ENCODE measurements at regions not wholly inside any gene's neighbourhood (a gene's known extent, or its start where the extent isn't known, plus 50 kb on each side); places are given as distances from the start of the nearest gene placed in this dataset.

DNA sequence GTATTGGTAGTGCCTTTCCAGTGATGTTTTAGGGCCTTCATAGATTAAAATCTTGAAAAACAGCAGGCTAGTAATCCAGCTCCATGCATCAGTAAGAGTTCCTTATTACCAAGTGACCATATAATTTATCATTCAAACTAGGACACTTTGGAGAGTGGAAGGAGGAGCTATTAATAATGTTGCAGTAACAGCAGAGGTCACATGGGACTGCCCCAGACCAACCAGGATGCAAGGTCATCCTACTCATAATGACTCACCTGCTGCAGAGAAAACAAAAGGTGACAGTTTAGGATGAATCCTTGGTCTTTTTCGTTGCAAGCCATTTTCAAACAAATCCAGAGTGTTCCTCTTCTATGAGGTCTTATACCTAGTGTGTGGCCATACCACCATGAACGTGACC lies 187.4 kb downstream of the NUF2 start:
- H3K36me3 ChIP-seq: no peaks in the 10 kb centered on the region
- no peak overlapping the region for H3K4me3 ChIP-seq
- WGBS, 5 donors: 65 to 90% (median 71%) methylated on average over 2 of the region's 2 CpGs
- TF ChIP-seq, protein P1, sequence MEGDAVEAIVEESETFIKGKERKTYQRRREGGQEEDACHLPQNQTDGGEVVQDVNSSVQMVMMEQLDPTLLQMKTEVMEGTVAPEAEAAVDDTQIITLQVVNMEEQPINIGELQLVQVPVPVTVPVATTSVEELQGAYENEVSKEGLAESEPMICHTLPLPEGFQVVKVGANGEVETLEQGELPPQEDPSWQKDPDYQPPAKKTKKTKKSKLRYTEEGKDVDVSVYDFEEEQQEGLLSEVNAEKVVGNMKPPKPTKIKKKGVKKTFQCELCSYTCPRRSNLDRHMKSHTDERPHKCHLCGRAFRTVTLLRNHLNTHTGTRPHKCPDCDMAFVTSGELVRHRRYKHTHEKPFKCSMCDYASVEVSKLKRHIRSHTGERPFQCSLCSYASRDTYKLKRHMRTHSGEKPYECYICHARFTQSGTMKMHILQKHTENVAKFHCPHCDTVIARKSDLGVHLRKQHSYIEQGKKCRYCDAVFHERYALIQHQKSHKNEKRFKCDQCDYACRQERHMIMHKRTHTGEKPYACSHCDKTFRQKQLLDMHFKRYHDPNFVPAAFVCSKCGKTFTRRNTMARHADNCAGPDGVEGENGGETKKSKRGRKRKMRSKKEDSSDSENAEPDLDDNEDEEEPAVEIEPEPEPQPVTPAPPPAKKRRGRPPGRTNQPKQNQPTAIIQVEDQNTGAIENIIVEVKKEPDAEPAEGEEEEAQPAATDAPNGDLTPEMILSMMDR (IDR thresholded peaks at IDR 0.05): no peak
- TF ChIP-seq POLR2AphosphoS5 (IDR thresholded peaks at IDR 0.05): no peak
- TF ChIP-seq EP300 (IDR thresholded peaks at IDR 0.05): no peak
- no peak for TF ChIP-seq POLR2A (IDR thresholded peaks at IDR 0.05)
- intact Hi-C loops (cut with DNase I; ENCODE audit: low total_unique reads): no loop called here
- no peak overlapping the region for H3K27ac ChIP-seq
- peaks cover 0 to 4% (median 0%) of the 10 kb centered on the region in 4 donors for H3K9me3 ChIP-seq
- no peak for DNase-seq
- no peaks in the 10 kb centered on the region for H3K4me1 ChIP-seq
- no peaks in the 10 kb centered on the region for H3K27me3 ChIP-seq

DNA sequence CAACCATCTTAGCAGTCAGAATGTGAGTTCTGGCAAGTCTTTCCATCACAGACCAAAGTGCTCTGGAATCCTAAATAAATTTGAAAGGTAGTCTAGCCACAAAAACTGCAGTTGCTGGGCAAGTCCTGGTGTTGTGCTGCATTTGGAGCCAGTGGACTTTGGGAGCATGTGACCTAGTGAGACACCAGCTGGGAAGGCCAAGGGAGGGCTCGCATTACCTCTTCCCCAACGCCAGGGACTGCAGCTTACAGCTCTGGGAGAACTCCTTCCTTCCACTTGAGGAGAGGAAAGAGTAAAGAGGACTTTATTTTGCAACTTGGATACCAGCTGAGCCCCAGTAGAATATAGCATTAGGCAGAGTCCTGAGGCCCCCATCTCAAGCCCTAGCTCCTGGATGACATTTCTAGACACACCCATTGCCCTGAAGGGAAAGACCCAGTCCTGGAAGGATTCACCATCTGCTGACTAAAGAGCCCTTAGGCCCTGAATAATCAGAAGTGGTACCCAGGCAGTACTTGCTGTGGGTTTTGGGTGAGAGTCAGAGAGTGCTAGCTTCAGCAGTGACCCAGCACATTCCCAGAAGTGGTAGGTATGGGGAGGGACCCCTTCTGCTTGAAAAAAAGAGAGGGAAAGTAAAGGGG lies 190.7 kb downstream of the NUF2 start:
- Histone ChIP-seq H3K27ac (no peak overlapping the region), H3K27me3 (no peaks in the 10 kb centered on the region), H3K36me3 (no peaks in the 10 kb centered on the region), H3K4me3 (no peak overlapping the region), H3K4me1 (no peaks in the 10 kb centered on the region), H3K9me3 (peaks cover 0 to 4% (median 0%) of the 10 kb centered on the region in 4 donors)
- intact Hi-C loops (cut with DNase I; ENCODE audit: low total_unique reads): no loop called here
- 72 to 84% (median 78%) methylated on average over 2 of the region's 2 CpGs for WGBS, 5 donors
- DNase-seq: no peak
- TF ChIP-seq POLR2AphosphoS5 (IDR thresholded peaks at IDR 0.05) (no peak), EP300 (IDR thresholded peaks at IDR 0.05) (no peak), POLR2A (IDR thresholded peaks at IDR 0.05) (no peak)
- TF ChIP-seq, protein P1 (IDR thresholded peaks at IDR 0.05): no peak

DNA sequence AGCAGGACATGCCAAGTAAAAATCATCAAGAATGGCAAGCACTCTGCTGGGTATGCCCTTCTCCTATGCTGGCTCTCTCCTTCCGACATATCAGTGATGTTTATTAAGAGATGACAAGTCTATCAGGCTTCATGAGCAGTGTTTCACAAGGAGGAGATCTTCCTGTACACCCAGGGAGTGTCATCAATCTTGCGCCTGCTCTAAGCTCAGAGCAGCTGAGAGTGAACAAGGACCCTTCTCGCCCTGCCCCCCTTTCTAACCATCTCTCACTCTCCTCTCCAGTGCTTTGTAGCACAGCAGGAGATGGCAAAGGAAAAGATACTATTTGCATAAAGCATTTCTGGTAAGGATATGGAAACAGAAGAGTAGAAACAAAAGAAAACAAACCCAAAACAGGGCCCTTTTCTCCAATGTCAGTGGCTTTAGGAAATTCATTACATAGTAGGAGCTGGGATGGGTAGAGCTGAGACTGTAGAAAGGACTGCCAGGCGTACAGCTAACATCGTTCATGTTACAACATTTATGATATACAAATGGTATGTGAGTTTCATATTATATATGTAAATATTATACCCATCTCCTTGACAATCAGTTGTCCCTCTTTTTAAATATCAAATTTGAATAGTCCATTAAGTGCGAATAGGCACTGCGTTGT lies 201.7 kb downstream of the NUF2 start:
- no peaks in the 10 kb centered on the region for H3K27me3 ChIP-seq
- TF ChIP-seq, protein P1 (IDR thresholded peaks at IDR 0.05): no peak
- TF ChIP-seq POLR2AphosphoS5 (IDR thresholded peaks at IDR 0.05) (no peak), EP300 (IDR thresholded peaks at IDR 0.05) (no peak)
- H3K27ac ChIP-seq: no peak overlapping the region
- WGBS, 5 donors: 86 to 91% (median 89%) methylated on average over 7 of the region's 7 CpGs
- intact Hi-C loops (cut with DNase I; ENCODE audit: low total_unique reads): no loop called here
- no peaks in the 10 kb centered on the region for H3K9me3 ChIP-seq
- no peak overlapping the region for H3K4me3 ChIP-seq
- H3K4me1 ChIP-seq: no peaks in the 10 kb centered on the region
- DNase-seq: no peak
- no peaks in the 10 kb centered on the region for H3K36me3 ChIP-seq

DNA sequence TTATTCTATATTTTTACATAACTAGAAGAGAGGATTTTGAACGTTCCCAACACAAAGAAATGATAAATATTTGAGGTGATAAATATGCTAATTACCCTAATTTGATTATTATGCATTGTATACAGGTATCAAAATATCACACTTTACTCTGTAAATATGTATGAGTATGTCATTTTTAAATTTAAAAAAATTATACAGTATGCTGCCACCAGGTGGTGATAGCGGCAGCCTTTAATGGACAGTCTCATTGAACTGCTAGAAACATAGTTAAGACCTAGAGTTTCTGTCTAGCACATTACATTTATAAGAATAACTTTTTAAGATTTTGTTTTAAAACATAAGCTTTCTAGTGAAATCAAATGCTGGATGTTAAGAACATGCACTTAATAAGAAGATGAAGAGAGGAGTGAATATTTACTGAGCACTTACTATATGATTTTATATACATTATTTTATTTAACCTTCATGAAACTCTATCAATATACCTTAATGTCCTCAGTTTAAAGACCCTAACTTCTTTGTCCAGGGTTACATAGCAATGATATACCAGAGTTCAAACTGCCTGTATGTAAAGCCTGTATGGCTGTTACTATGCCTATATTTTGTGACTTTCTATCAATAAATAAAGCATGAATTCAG lies 207.1 kb downstream of the NUF2 start:
- peak; percentile 35 to 56 for DNase-seq
- no peaks in the 10 kb centered on the region for H3K9me3 ChIP-seq
- no peaks in the 10 kb centered on the region for H3K27me3 ChIP-seq
- intact Hi-C loops (cut with DNase I; ENCODE audit: low total_unique reads): no loop called here
- H3K4me1 ChIP-seq: no peaks in the 10 kb centered on the region
- H3K4me3 ChIP-seq: no peak overlapping the region
- no peak overlapping the region for H3K27ac ChIP-seq
- TF ChIP-seq EP300 (IDR thresholded peaks at IDR 0.05) (no peak), POLR2AphosphoS5 (IDR thresholded peaks at IDR 0.05) (no peak), POLR2A (IDR thresholded peaks at IDR 0.05) (no peak)
- TF ChIP-seq, protein P1 (IDR thresholded peaks at IDR 0.05): peak in 3 of 7 experiments; percentile 38 to 59 (median 52)
- WGBS, 5 donors: 12 to 25% (median 20%) methylated on average over 2 of the region's 2 CpGs
- no peaks in the 10 kb centered on the region for H3K36me3 ChIP-seq
